GM21390 (cell line): ENCODE measurements at regions not wholly inside any gene's neighbourhood (a gene's known extent, or its start where the extent isn't known, plus 50 kb on each side); places are given as distances from the start of the nearest gene placed in this dataset.
"Not testable (repeated sequence)": the region's sequence is repeated elsewhere in the genome, so short reads cannot be mapped to it uniquely, and the experiment has no call there.

Experiments
- ATAC-seq: cut with Tn5 transposase; IDR thresholded peaks from one replicate; pipeline ENCODE4 v1.9.1; 2021; ENCODE audit not compliant: unreplicated experiment

- ATAC-seq, result no peak
Measured at GRCh38 chr3:176357891-176358290, 839.4 kb downstream of the TBL1XR1 start.

GRCh38 chr3:176354843-176355242 lies 842.4 kb downstream of the TBL1XR1 start:
- ATAC-seq, result no peak

DNA sequence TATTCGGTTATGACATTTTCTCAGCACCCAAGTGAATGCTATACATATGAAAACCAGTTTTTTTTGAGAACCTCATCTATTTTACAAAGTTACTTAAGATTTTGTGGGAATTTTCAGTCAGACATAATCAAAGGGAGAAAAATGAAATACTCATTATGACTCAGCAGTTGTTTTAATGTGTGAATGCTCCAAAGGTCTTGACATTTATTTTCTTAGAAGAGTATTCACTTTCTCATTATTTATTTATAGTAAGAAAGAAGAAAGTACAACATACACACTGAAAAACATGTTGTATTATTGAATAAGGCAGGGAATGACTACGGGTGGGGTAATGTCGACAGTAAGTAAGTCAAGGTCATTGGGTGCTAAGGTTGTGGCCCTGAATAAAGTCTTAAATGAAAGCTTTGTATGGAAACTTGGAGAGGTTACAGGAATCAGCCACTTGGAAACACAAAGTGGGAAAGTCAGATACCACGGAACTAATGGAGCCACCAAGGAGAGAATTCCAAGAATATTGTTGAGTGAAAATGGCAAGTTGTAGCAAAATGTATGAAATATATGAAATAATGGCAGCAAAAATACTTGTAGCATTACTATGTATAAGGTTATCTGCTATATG lies 844.5 kb downstream of the TBL1XR1 start:
- ATAC-seq, result no peak

- ATAC-seq, result no peak
Measured at GRCh38 chr3:176351408-176351807, 845.9 kb downstream of the TBL1XR1 start.

GRCh38 chr3:176349706-176350105 lies 847.6 kb downstream of the TBL1XR1 start:
- ATAC-seq, result no peak

GRCh38 chr3:176347424-176348146 lies 849.7 kb downstream of the TBL1XR1 start:
- no peak for ATAC-seq

- no peak for ATAC-seq
Measured at GRCh38 chr3:176341963-176342362, 855.3 kb downstream of the TBL1XR1 start.

DNA sequence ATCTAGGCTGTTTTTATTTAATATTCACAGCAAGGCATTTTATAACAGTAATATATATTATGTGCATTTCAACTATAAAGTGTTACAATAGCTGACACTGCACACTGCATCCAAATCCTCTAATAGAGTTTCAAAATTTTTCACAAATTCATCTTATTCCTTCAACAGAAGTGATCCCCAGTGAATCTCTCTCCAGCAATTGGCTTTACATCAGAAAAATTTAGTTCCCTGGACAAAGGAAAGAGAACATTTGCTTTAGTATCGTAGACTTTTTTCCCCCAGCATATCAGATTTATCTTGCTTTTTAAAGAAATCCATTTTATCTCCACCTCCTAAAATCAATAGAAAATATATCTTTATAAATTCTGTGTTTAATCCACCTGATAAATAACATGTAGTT lies 868.6 kb downstream of the TBL1XR1 start:
- ATAC-seq, result no peak

GRCh38 chr3:176328198-176328597 lies 869.1 kb downstream of the TBL1XR1 start:
- no peak for ATAC-seq

DNA sequence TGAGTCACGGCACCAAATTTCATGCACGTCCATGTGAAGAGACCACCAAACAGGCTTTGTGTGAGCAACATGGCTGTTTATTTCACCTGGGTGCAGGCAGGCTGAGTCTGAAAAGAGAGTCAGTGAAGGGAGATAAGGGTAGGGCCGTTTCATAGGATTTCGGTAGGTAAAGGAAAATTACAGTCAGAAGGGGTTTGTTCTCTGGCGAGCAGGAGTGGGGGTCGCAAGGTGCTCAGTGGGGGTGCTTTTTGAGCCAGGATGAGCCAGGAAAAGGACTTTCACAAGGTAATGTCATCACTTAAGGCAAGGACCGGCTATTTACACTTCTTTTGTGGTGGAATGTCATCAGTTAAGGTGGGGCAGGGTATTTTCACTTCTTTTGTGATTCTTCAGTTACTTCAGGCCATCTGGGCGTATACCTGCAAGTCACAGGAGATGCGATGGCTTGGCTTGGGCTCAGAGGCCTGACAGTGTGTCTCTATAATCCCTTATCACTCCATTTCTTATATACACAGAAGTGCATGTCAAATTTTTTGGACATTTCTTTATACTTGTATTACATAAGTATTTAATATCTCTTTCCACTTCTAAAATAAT lies 870.3 kb downstream of the TBL1XR1 start:
- ATAC-seq, result not testable (repeated sequence)

- ATAC-seq, result not testable (repeated sequence)
Measured at GRCh38 chr3:176321532-176321931, 875.8 kb downstream of the TBL1XR1 start.

- ATAC-seq, result no peak
Measured at GRCh38 chr3:176321099-176321498, 876.2 kb downstream of the TBL1XR1 start.

GRCh38 chr3:176313426-176313825 lies 883.9 kb downstream of the TBL1XR1 start:
- ATAC-seq, result no peak

DNA sequence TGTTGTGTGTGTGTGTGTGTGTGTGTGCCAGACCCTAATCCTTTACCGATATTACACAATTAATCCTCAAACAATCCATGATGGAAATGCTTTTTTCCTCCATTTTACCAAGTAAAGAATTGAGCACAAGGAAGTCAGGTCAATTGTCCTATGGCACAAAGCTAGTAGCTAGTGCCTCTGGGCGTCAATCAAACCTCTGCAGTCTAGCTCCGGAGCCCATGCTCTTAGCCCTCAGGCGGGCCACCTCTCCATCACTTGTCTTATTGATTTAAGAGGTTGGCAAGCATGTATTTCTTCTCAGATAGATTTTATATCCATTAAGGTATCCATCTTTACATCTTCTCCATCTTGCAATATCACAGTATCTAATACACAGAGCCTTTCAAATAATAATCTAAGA lies 886.6 kb downstream of the TBL1XR1 start:
- ATAC-seq, result no peak

- no peak for ATAC-seq
Measured at GRCh38 chr3:176302271-176302670, 895.0 kb downstream of the TBL1XR1 start.

GRCh38 chr3:176296066-176296597 lies 901.1 kb downstream of the TBL1XR1 start:
- ATAC-seq, result no peak

- no peak for ATAC-seq
Measured at GRCh38 chr3:176293276-176293675, 904.0 kb downstream of the TBL1XR1 start.

GRCh38 chr3:176286476-176287085 lies 910.7 kb downstream of the TBL1XR1 start:
- no peak for ATAC-seq

- ATAC-seq, result no peak
Measured at GRCh38 chr3:176275538-176275937, 921.7 kb downstream of the TBL1XR1 start.

DNA sequence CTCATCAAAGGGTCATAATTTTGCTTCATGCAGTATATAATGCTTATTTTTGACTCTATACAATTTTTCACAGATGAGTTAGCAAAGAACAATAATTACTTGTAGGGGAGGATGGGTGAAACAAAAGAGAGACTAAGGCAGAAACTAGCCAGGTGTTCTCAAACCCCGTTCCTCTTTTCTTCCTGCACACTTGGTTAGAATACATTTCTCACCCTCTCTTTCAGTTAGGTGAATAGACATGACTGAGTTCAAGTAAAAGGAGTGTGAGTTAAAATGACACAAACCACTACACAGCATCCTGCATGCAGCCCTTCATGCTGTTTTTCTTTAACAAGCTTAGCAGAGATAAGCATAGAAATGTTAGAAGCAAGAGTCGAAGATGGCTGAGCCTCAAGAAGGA lies 922.2 kb downstream of the TBL1XR1 start:
- no peak for ATAC-seq

DNA sequence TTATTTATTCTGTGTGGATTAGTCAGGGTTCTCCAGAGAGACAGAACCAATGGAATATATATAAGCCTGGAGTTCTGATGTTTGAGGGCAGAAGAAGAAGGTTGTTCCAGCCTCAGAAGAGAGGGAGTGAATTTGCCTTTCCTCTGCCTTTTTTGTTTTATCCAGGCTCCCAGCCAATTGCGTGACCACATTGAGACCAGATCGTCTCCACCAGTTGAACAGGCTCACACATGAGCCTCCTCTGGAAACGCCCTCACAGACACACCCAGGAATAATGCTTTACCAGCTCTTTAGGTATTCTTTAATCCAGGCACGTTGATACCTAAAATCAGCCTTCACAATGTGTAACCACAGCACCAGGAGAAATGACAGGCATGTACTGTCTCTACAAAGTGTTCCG lies 923.1 kb downstream of the TBL1XR1 start:
- ATAC-seq, result no peak

DNA sequence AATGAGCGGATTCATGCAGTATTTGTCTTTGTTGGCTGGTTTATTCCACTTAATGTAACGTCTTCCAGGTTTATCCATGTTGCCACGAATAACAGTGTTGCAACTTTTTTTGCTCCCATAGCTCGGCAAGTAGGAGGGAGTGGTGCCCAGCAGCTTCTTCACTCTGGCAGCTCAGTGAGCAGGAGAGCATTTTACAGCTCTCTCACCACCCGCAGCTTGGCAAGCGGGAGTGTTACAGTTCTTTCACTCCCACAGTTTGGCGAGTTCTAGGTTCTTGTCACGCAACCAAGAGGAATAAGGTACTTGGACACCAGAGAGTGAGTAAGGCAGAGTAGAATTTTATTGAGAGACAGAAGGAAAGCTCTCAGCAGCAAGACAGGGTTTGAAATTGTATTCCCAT lies 935.2 kb downstream of the TBL1XR1 start:
- ATAC-seq, result no peak
